ENCODE measurements at regions not wholly inside any gene's neighbourhood (a gene's known extent, or its start where the extent isn't known, plus 50 kb on each side); places are given as distances from the start of the nearest gene placed in this dataset.
A peak's percentile ranks its signal among the peaks of the same experiment; 100 is the strongest.
"Not testable (repeated sequence)": the region's sequence is repeated elsewhere in the genome, so short reads cannot be mapped to it uniquely, and the experiment has no call there.

DNA sequence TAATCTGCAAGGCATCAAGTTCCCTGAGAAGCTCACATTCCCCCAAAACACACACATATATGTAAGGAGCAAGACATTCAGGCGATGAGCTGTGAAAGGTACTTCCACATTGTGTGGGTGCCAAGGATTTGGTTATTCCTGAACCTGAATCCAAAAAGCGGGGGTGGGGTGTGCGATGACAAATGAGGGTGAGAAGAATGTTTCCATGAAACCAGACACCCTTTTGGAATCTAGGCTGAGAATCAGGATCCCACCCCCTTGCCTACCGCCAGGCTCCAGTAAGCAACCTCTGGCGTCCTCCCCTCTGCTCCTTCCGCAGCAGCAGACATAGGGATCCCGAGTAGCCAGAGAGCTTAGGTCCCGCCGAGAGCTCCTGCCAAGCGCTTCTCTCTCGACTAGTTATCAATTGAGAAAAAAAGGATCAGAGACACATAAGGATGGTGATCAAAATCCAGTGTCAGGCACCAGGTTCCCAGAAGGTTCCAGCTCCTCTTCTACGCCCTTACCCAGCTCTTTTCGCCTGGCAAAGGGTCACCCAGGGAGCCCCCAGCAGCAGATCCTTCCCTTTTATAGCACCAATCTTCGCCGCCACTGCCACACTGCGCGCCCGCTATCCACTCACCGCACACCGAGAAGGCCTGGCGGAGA, 191.1 kb downstream of the USP22 start:
- not testable (repeated sequence) for DNase-seq

DNA sequence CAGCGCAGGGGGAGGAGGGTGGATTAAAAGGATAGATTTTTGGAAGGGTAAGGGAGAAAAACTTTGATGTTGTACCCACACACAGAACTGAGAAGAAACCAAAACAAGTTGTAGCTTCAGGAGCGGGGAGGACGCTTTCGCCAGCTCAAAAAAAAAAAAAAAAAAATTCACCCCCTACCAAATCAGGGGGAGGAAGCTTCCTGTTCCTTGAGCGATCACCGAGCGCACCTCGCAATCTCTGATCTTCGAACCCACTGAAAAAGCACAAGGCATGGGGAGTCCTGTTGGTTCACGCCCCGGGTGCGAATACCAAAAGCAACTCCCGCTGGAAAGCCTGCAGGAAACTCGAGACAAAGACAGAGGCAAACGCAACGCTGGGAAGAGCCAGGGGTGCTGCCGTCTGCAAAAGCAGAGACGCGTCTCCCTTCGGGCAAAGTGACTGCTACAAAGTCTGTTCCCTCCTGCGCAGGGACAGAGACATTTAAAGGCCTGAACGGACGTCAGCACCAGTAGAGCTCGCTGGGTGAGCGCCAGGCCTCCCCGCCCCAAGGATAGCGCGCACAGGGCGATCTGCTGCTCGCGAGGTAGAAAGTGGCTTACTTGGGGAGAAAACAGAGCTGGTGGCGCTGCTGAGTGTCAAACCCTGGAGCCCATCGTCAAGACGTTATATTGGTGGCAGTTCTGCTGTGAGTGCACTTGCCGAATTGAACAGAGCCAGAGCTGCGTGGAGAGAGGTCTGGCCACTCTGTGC, 190.4 kb downstream of the USP22 start:
- no peak for DNase-seq

DNA sequence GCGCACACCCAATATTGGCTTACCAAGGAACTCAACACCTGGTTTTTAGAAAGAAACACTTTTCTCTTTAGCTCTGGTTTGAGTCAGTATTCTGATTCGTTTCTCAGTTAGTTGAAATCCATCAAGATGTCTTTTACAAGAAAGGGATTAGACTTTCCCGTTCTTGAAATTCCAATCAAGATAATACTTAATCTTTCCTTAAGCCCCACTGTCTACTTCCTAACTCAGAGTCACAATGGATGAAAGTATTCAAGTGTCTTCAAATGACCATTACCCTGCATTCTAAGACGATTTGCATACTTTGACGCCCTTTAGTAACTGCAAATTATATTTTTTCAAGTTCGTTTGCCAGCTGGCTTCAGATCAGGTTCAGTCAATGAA, 189.8 kb downstream of the USP22 start:
- DNase-seq = no peak

- not testable (repeated sequence) for DNase-seq
Observed at GRCh38 chr17:20855910-20856470, 186.8 kb downstream of the USP22 start.

- DNase-seq = not testable (repeated sequence)
Observed at GRCh38 chr17:20866444-20867209, 176.2 kb downstream of the USP22 start.

DNA sequence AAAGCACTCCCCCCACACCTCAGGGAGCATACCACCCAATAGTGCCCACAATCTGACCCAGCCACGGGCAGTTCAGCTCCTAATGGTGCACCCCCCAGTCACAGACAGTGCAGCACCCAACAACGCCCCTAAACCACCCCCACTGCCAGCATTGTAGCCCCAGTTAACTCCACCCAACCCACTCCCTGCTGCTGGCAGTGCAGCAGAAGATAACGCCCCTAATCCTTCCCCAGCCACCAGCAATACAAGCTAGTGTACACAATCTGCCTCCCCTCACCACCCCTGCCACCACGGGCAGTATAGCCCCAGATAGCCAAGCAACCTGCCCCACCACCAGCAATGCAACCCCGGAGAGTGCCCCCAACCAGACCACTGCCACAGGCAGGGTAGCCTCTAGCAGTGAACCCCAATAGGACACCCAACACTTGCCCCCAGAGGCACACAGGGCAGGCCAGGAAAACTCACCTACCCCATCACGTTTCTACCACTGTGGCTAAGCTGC, 175.3 kb downstream of the USP22 start:
- not testable (repeated sequence) for DNase-seq

- not testable (repeated sequence) for DNase-seq
Observed at GRCh38 chr17:20867938-20868661, 174.7 kb downstream of the USP22 start.

GRCh38 chr17:20868662-20869007, 174.2 kb downstream of the USP22 start:
- not testable (repeated sequence) for DNase-seq

DNA sequence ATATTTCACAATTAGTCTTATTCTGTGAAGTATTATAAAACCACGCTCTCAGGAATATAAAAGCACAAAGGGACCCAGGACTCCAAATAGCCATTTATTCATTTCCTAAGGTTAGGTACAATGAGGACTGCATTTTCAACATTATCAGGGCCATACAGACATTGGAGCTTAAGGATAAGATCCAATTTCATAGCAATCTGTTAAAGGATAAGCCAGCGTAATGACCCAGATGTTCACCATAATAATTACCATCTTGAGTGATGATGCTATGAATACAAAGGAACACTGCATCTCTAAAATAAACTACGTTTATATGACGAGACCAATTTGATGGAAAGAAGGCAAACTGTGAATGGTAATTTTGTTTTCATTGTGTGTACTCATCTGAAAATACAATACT, 169.6 kb downstream of the USP22 start:
- DNase-seq = not testable (repeated sequence)

GRCh38 chr17:20873688-20874328, 169.0 kb downstream of the USP22 start:
- not testable (repeated sequence) for DNase-seq

DNA sequence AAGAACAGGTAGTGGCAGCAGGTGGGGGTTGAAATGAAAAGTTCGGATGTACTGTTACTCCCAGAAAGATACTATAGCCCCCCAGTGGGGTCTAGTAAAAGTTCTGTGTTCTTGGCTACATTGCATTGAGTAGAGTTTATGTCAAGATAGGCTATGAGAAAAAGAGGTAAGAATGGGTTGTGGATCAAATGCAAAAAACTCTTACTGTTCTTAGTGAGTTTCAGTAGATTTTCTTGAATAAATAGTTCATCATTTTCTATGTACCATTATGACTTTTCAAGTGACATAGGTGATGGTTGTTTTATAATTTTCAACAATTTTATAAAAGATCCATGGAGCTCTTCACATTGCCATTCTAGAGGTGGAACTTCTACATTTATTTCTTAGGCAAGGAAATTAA, 165.4 kb downstream of the USP22 start:
- not testable (repeated sequence) for DNase-seq

DNA sequence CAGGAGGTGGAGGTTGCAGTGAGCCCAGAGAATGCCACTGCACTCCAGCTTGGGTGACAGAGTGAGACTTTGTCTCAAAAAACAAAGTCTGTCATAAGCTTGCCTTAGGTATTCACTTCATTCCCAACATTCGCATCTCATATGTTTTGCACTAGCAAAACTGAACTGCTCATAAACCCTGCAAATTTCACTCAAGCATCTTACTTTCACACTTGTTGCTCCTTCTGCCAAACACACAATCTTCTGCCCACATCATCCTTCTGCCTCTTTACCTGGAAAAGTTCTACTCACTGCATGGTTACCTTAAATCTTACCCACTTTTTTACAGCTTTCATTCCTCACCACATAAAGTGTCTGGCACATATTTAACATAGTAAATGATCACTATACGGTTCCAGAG, 152.5 kb downstream of the USP22 start:
- DNase-seq = no peak

- not testable (repeated sequence) for DNase-seq
Observed at GRCh38 chr17:20895426-20895825, 147.4 kb downstream of the USP22 start.

DNA sequence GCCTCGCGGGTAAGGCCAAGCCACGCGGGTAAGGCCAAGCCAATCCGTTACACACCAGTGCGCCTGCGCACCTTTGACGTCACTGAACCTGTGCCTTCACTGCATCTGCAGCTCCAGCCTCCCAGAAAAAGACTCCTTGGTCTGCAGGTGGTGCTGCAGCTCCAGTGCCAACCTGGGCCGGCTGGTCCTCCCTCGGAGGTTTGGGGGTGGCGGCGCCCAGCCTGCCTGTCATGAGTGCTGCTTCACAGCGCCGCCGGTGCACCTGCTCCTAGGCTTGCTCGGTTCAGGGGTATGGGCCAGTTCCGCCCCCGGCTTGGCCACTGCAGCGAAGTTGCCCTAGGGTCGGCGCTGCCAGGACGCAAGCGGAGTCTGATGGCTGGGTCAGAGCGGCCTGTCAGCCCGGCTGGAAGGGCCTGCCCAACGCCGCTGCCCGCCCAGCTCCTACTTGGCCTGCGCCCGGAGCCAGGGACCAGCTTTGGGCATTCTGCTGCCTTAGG, 146.6 kb downstream of the USP22 start:
- peak; percentile 3 for DNase-seq

- DNase-seq = not testable (repeated sequence)
Observed at GRCh38 chr17:20898726-20899125, 144.1 kb downstream of the USP22 start.

GRCh38 chr17:20902496-20902895, 140.3 kb downstream of the USP22 start:
- not testable (repeated sequence) for DNase-seq

GRCh38 chr17:20903549-20903948, 139.3 kb downstream of the USP22 start:
- DNase-seq = not testable (repeated sequence)

- DNase-seq = peak; percentile 65
Observed at GRCh38 chr17:20908313-20909267, 134.2 kb downstream of the USP22 start.

- DNase-seq = no peak
Observed at GRCh38 chr17:20914658-20915057, 128.2 kb downstream of the USP22 start.

- no peak for DNase-seq
Observed at GRCh38 chr17:20916383-20916782, 126.4 kb downstream of the USP22 start.
